Astrocyte (in vitro differentiated cells and primary cell): ENCODE measurements at regions not wholly inside any gene's neighbourhood (a gene's known extent, or its start where the extent isn't known, plus 50 kb on each side); places are given as distances from the start of the nearest gene placed in this dataset.
A peak's percentile ranks its signal among the peaks of the same experiment; 100 is the strongest.

Source experiments
- DNase-seq: peaks from one replicate; pipeline ENCODE4 v3.0.0-alpha.2; 2010; ENCODE audit warnings: low read depth
- FAIRE-seq: peaks from 2 replicates; lab custom pipeline; 2011; peaks lifted over from hg19 to GRCh38; lab: Jason Lieb, UNC
- H2AFZ ChIP-seq: 2 replicates; pipeline ENCODE4 v1.6.0; 2012; ENCODE audit warnings: low read depth, low read length, inconsistent platforms
- H3K27ac ChIP-seq: 2 replicates; pipeline ENCODE4 v1.5.1; 2011; ENCODE audit warnings: low read depth, low read length, inconsistent platforms
- H3K27me3 ChIP-seq: 2 replicates; pipeline ENCODE4 v1.6.0; 2011; ENCODE audit warnings: low read length, inconsistent platforms; ENCODE audit not compliant: insufficient read depth
- H3K36me3 ChIP-seq: 2 replicates; pipeline ENCODE4 v1.5.1; 2011; ENCODE audit warnings: low read length, inconsistent platforms; ENCODE audit not compliant: insufficient read depth
- H3K4me1 ChIP-seq: 2 replicates; pipeline ENCODE4 v1.5.1; 2011; ENCODE audit warnings: low read length, inconsistent platforms; ENCODE audit not compliant: insufficient read depth
- H3K4me2 ChIP-seq: 2 replicates; pipeline ENCODE4 v1.6.0; 2012; ENCODE audit warnings: low read length, inconsistent platforms
- H3K4me3 ChIP-seq: 2 replicates; pipeline ENCODE4 v1.5.1; 2011; ENCODE audit warnings: low read depth, mild to moderate bottlenecking, low read length, inconsistent platforms; ENCODE audit not compliant: insufficient read depth
- H3K79me2 ChIP-seq: 2 replicates; pipeline ENCODE4 v1.6.0; 2012; ENCODE audit warnings: mild to moderate bottlenecking, low read length, inconsistent platforms; ENCODE audit not compliant: insufficient read depth
- H3K9ac ChIP-seq: 2 replicates; pipeline ENCODE4 v1.6.0; 2012; ENCODE audit warnings: mild to moderate bottlenecking, low read length, inconsistent platforms
- H3K9me3 ChIP-seq: 2 replicates; pipeline ENCODE4 v1.5.1; 2012; ENCODE audit warnings: low read depth, mild to moderate bottlenecking, low read length, inconsistent platforms; ENCODE audit not compliant: insufficient read depth
- H4K20me1 ChIP-seq: 2 replicates; pipeline ENCODE4 v1.6.0; 2012; ENCODE audit warnings: low read length, inconsistent platforms; ENCODE audit not compliant: insufficient read depth
- H3K27ac Mint-ChIP-seq: one replicate; pipeline ENCODE4 v1.8.0; 2021; ENCODE audit warnings: mild to moderate bottlenecking, mixed read lengths; ENCODE audit not compliant: unreplicated experiment
- H3K27me3 Mint-ChIP-seq: one replicate; pipeline ENCODE4 v1.8.0; 2021; ENCODE audit warnings: low read depth, mixed read lengths; ENCODE audit not compliant: unreplicated experiment
- H3K36me3 Mint-ChIP-seq: one replicate; pipeline ENCODE4 v1.8.0; 2021; ENCODE audit warnings: low read depth, mixed read lengths; ENCODE audit not compliant: unreplicated experiment
- H3K4me1 Mint-ChIP-seq: one replicate; pipeline ENCODE4 v1.8.0; 2021; ENCODE audit warnings: low read depth, mixed read lengths; ENCODE audit not compliant: unreplicated experiment
- H3K4me3 Mint-ChIP-seq: one replicate; pipeline ENCODE4 v1.8.0; 2021; ENCODE audit warnings: mild to moderate bottlenecking, moderate library complexity, mixed read lengths; ENCODE audit not compliant: unreplicated experiment
- H3K9me3 Mint-ChIP-seq: one replicate; pipeline ENCODE4 v1.8.0; 2021; ENCODE audit warnings: mild to moderate bottlenecking, mixed read lengths; ENCODE audit not compliant: unreplicated experiment
- CTCF ChIP-seq: IDR thresholded peaks from 2 replicates; pipeline ENCODE4 v1.5.1; 2011; ENCODE audit warnings: low read depth, mild to moderate bottlenecking, inconsistent platforms, low read length, moderate library complexity; ENCODE audit not compliant: insufficient read depth
- EZH2 ChIP-seq: IDR thresholded peaks from 2 replicates; pipeline ENCODE4 v1.6.1; 2012; ENCODE audit warnings: mild to moderate bottlenecking, low read length, inconsistent platforms; ENCODE audit not compliant: insufficient read depth

DNA sequence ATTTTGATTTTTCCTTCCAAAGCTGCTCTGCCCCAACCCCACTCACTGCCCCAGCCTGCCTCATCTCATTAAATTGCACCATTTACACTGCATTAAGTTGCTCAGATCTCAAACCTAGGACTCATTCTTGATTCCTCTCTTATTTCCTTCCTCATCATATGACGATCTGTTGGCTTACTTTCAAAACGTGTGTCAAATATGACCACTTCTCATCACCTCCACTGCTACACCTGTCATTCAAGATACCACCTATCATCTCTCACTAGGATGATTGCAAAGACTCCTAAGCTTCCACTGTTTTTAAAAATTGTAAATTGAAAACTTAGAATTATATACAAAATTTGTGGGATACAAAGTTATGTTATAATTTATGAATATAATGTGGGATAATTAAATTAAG is 147.1 kb downstream of the DCK start:
- Histone ChIP-seq H3K4me1 (no peaks in the 10 kb centered on the region), H4K20me1 (no peaks in the 10 kb centered on the region), H3K9me3 (no peaks in the 10 kb centered on the region), H3K27me3 (no peaks in the 10 kb centered on the region), H3K79me2 (no peaks in the 10 kb centered on the region), H3K4me3 (no peak overlapping the region), H3K27ac (no peak overlapping the region), H2AFZ (no peak overlapping the region), H3K36me3 (no peaks in the 10 kb centered on the region), H3K4me2 (no peak overlapping the region), H3K9ac (no peak overlapping the region)
- peaks cover 2% of the 10 kb centered on the region for H3K9me3 Mint-ChIP-seq
- H3K27me3 Mint-ChIP-seq: peaks cover 4% of the 10 kb centered on the region
- no peaks in the 10 kb centered on the region for H3K36me3 Mint-ChIP-seq
- no peak for TF ChIP-seq CTCF
- H3K27ac Mint-ChIP-seq: no peak overlapping the region
- H3K4me1 Mint-ChIP-seq: no peaks in the 10 kb centered on the region
- FAIRE-seq (no peak), DNase-seq (no peak)
- no peak overlapping the region for H3K4me3 Mint-ChIP-seq

GRCh38 chr4:71141125-71141524 is 147.7 kb downstream of the DCK start:
- H3K9ac ChIP-seq: no peak overlapping the region
- FAIRE-seq (no peak), DNase-seq (no peak)
- no peaks in the 10 kb centered on the region for H3K36me3 ChIP-seq
- no peak overlapping the region for H3K4me3 ChIP-seq
- H2AFZ ChIP-seq: no peak overlapping the region
- no peaks in the 10 kb centered on the region for H3K4me1 ChIP-seq
- Mint-ChIP-seq H3K9me3 (peaks cover 2% of the 10 kb centered on the region), H3K36me3 (no peaks in the 10 kb centered on the region), H3K27ac (no peak overlapping the region), H3K4me1 (no peaks in the 10 kb centered on the region), H3K4me3 (no peak overlapping the region), H3K27me3 (peaks cover 8% of the 10 kb centered on the region)
- no peaks in the 10 kb centered on the region for H3K27me3 ChIP-seq
- H3K79me2 ChIP-seq: no peaks in the 10 kb centered on the region
- H4K20me1 ChIP-seq: no peaks in the 10 kb centered on the region
- TF ChIP-seq EZH2 (no peak), CTCF (no peak)
- no peak overlapping the region for H3K27ac ChIP-seq
- no peak overlapping the region for H3K4me2 ChIP-seq
- H3K9me3 ChIP-seq: no peaks in the 10 kb centered on the region

DNA sequence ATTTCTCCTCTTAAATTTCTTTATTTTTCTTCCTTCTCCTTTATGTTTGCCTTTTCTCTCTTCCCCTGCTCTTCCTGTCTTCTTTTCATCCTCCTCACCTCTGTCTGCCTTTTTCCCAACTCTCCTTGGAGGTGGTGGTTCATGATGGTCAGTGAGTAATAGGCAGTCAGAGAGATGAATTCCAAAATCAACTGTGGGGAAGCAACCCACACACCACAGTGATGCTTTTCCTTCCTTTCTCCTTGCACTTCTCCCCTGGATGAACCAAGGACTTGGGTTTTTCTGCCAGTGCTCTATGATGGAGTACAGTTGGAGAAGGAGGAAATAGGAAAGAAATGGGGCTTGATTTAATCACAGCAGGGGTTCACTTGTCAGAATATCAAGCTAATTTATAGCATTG is 153.8 kb downstream of the DCK start:
- Histone ChIP-seq H2AFZ (no peak overlapping the region), H3K9ac (no peak overlapping the region), H3K36me3 (no peaks in the 10 kb centered on the region), H3K9me3 (no peaks in the 10 kb centered on the region), H3K4me1 (no peaks in the 10 kb centered on the region), H4K20me1 (no peaks in the 10 kb centered on the region), H3K79me2 (no peaks in the 10 kb centered on the region), H3K27ac (no peak overlapping the region), H3K4me3 (no peak overlapping the region), H3K27me3 (no peaks in the 10 kb centered on the region), H3K4me2 (no peak overlapping the region)
- Mint-ChIP-seq H3K27ac (no peak overlapping the region), H3K36me3 (no peaks in the 10 kb centered on the region), H3K27me3 (peaks cover 6% of the 10 kb centered on the region), H3K9me3 (peaks cover 2% of the 10 kb centered on the region), H3K4me1 (no peaks in the 10 kb centered on the region), H3K4me3 (no peak overlapping the region)
- TF ChIP-seq EZH2 (no peak), CTCF (no peak)
- no peak for FAIRE-seq
- DNase-seq: peak; percentile 58
